ENCODE measurements at regions not wholly inside any gene's neighbourhood (a gene's known extent, or its start where the extent isn't known, plus 50 kb on each side); places are given as distances from the start of the nearest gene placed in this dataset.

- no peak for DNase-seq
Measured at GRCh38 chr4:180710628-180711337, 1532.4 kb upstream of the TENM3 start.

GRCh38 chr4:180717451-180718033 is 1525.7 kb upstream of the TENM3 start:
- no peak for DNase-seq

- no peak for DNase-seq
Measured at GRCh38 chr4:180721356-180721755, 1521.8 kb upstream of the TENM3 start.

GRCh38 chr4:180726611-180727010 is 1516.6 kb upstream of the TENM3 start:
- no peak for DNase-seq

GRCh38 chr4:180727478-180727877 is 1515.7 kb upstream of the TENM3 start:
- DNase-seq, result no peak

GRCh38 chr4:180734753-180735432 is 1508.3 kb upstream of the TENM3 start:
- DNase-seq, result no peak

GRCh38 chr4:180741703-180742102 is 1501.5 kb upstream of the TENM3 start:
- no peak for DNase-seq

- no peak for DNase-seq
Measured at GRCh38 chr4:180745019-180745418, 1498.2 kb upstream of the TENM3 start.

GRCh38 chr4:180751009-180751408 is 1492.2 kb upstream of the TENM3 start:
- no peak for DNase-seq

- no peak for DNase-seq
Measured at GRCh38 chr4:180757927-180758326, 1485.3 kb upstream of the TENM3 start.

GRCh38 chr4:180766045-180766444 is 1477.2 kb upstream of the TENM3 start:
- DNase-seq, result no peak

- DNase-seq, result no peak
Measured at GRCh38 chr4:180766944-180767729, 1476.1 kb upstream of the TENM3 start.

- DNase-seq, result no peak
Measured at GRCh38 chr4:180768610-180769009, 1474.6 kb upstream of the TENM3 start.

GRCh38 chr4:180769791-180770190 is 1473.4 kb upstream of the TENM3 start:
- no peak for DNase-seq

GRCh38 chr4:180770265-180770664 is 1472.9 kb upstream of the TENM3 start:
- no peak for DNase-seq

GRCh38 chr4:180784940-180785339 is 1458.3 kb upstream of the TENM3 start:
- DNase-seq, result no peak

- no peak for DNase-seq
Measured at GRCh38 chr4:180788729-180789128, 1454.5 kb upstream of the TENM3 start.

GRCh38 chr4:180789929-180790328 is 1453.3 kb upstream of the TENM3 start:
- no peak for DNase-seq

GRCh38 chr4:180790471-180790870 is 1452.7 kb upstream of the TENM3 start:
- DNase-seq, result no peak

- DNase-seq, result no peak
Measured at GRCh38 chr4:180792541-180792940, 1450.7 kb upstream of the TENM3 start.

GRCh38 chr4:180794333-180794732 is 1448.9 kb upstream of the TENM3 start:
- no peak for DNase-seq

GRCh38 chr4:180798036-180798577 is 1445.1 kb upstream of the TENM3 start:
- no peak for DNase-seq

- no peak for DNase-seq
Measured at GRCh38 chr4:180799798-180800197, 1443.4 kb upstream of the TENM3 start.
